H9 (cell line): ENCODE measurements at regions not wholly inside any gene's neighbourhood (a gene's known extent, or its start where the extent isn't known, plus 50 kb on each side); places are given as distances from the start of the nearest gene placed in this dataset.

ENCODE experiments used
- DNase-seq: peaks from one replicate; pipeline ENCODE4 v3.0.0-alpha.2; 2017
- H2AFZ ChIP-seq: one replicate; pipeline ENCODE4 v1.6.1; 2013; ENCODE audit warnings: mild to moderate bottlenecking, low read length, control low read depth, moderate library complexity
- H2AK5ac ChIP-seq: 2 replicates; pipeline ENCODE4 v1.6.1; 2013; ENCODE audit warnings: low read length, control low read depth, mixed read lengths; ENCODE audit not compliant: insufficient read length
- H2BK120ac ChIP-seq: one replicate; pipeline ENCODE4 v1.6.1; 2013; ENCODE audit warnings: low read depth, mild to moderate bottlenecking, low read length, control low read depth, inconsistent platforms; ENCODE audit not compliant: poor library complexity, severe bottlenecking
- H2BK12ac ChIP-seq: 2 replicates; pipeline ENCODE4 v1.6.1; 2013; ENCODE audit warnings: low read length, control low read depth, mixed read lengths, low read depth; ENCODE audit not compliant: insufficient read length
- H2BK15ac ChIP-seq: 2 replicates; pipeline ENCODE4 v1.6.1; 2013; ENCODE audit warnings: low read depth, low read length, control low read depth
- H2BK20ac ChIP-seq: one replicate; pipeline ENCODE4 v1.6.1; 2013; ENCODE audit warnings: low read depth, mild to moderate bottlenecking, low read length, control low read depth, inconsistent platforms; ENCODE audit not compliant: poor library complexity, severe bottlenecking
- H2BK5ac ChIP-seq: 2 replicates; pipeline ENCODE4 v1.6.1; 2013; ENCODE audit warnings: low read length, control low read depth, mixed read lengths; ENCODE audit not compliant: insufficient read length
- H3K14ac ChIP-seq: 2 replicates; pipeline ENCODE4 v1.6.1; 2013; ENCODE audit warnings: low read length, control low read depth; ENCODE audit not compliant: insufficient read depth
- H3K18ac ChIP-seq: 2 replicates; pipeline ENCODE4 v1.6.1; 2013; ENCODE audit warnings: low read depth, mild to moderate bottlenecking, mixed read lengths, low read length, control low read depth; ENCODE audit not compliant: insufficient read length
- H3K23ac ChIP-seq: 2 replicates; pipeline ENCODE4 v1.6.1; 2013; ENCODE audit warnings: low read length, control low read depth, mixed read lengths, low read depth; ENCODE audit not compliant: insufficient read length
- H3K23me2 ChIP-seq: 2 replicates; pipeline ENCODE4 v1.6.1; 2013; ENCODE audit warnings: low read depth, mild to moderate bottlenecking, mixed read lengths, low read length, control low read depth; ENCODE audit not compliant: insufficient read length, poor library complexity, severe bottlenecking
- H3K27ac ChIP-seq: 2 replicates; pipeline ENCODE4 v1.5.1; 2013; ENCODE audit warnings: low read length, control low read depth, mixed read lengths, low read depth; ENCODE audit not compliant: insufficient read length
- H3K27me3 ChIP-seq: 2 replicates; pipeline ENCODE4 v1.6.1; 2013; ENCODE audit warnings: low read length, control low read depth, inconsistent platforms; ENCODE audit not compliant: insufficient read depth
- H3K4ac ChIP-seq: 2 replicates; pipeline ENCODE4 v1.6.1; 2013; ENCODE audit warnings: low read depth, mild to moderate bottlenecking, control low read depth, inconsistent platforms, low read length, moderate library complexity
- H3K4me1 ChIP-seq: 2 replicates; pipeline ENCODE4 v1.6.1; 2013; ENCODE audit warnings: low read length, control low read depth, inconsistent platforms; ENCODE audit not compliant: insufficient read depth
- H3K4me2 ChIP-seq: 2 replicates; pipeline ENCODE4 v1.6.1; 2013; ENCODE audit warnings: low read length, control low read depth, mixed read lengths; ENCODE audit not compliant: insufficient read length, insufficient read depth
- H3K56ac ChIP-seq: 2 replicates; pipeline ENCODE4 v1.6.1; 2013; ENCODE audit warnings: low read depth, mild to moderate bottlenecking, mixed read lengths, low read length, control low read depth; ENCODE audit not compliant: insufficient read length
- H3K79me1 ChIP-seq: 2 replicates; pipeline ENCODE4 v1.6.1; 2013; ENCODE audit warnings: low read depth, mild to moderate bottlenecking, moderate library complexity, low read length, control low read depth, inconsistent platforms; ENCODE audit not compliant: insufficient read depth, poor library complexity, severe bottlenecking
- H3K79me2 ChIP-seq: 2 replicates; pipeline ENCODE4 v1.6.1; 2013; ENCODE audit warnings: low read length, control low read depth, inconsistent platforms; ENCODE audit not compliant: insufficient read depth
- H3K9ac ChIP-seq: 2 replicates; pipeline ENCODE4 v1.6.1; 2013; ENCODE audit warnings: low read length, control low read depth, mixed read lengths; ENCODE audit not compliant: insufficient read length; ENCODE audit errors: extremely low read depth
- H3K9me3 ChIP-seq: one replicate; pipeline ENCODE4 v1.6.1; 2013; ENCODE audit warnings: low read depth, low read length, inconsistent platforms; ENCODE audit not compliant: control insufficient read depth
- H3T11ph ChIP-seq: one replicate; pipeline ENCODE4 v1.6.1; 2013; ENCODE audit warnings: mild to moderate bottlenecking, low read length, control low read depth, inconsistent platforms
- H4K20me1 ChIP-seq: one replicate; pipeline ENCODE4 v1.6.1; 2013; ENCODE audit not compliant: control insufficient read depth, insufficient read length, insufficient read depth
- H4K5ac ChIP-seq: 2 replicates; pipeline ENCODE4 v1.6.1; 2013; ENCODE audit warnings: low read depth, mild to moderate bottlenecking, mixed read lengths, low read length, control low read depth; ENCODE audit not compliant: insufficient read length
- H4K8ac ChIP-seq: replicated peaks from 2 replicates; pipeline ENCODE4 v1.6.1; 2013; ENCODE audit warnings: low read length, control low read depth, mixed read lengths, low read depth; ENCODE audit not compliant: insufficient read length
- H4K91ac ChIP-seq: 2 replicates; pipeline ENCODE4 v1.6.1; 2013; ENCODE audit warnings: low read depth, mild to moderate bottlenecking, moderate library complexity, mixed read lengths, low read length, control low read depth; ENCODE audit not compliant: insufficient read length
- H3K27ac Mint-ChIP-seq, 3 experiments: 2 replicates in 2 of 3; 3 replicates in 1 of 3; pipeline ENCODE4 v1.8.0; 2020 to 2021; ENCODE audit warnings: mixed read lengths in 3 of 3, mild to moderate bottlenecking in 1 of 3, moderate library complexity in 1 of 3
- H3K27me3 Mint-ChIP-seq: 2 replicates; pipeline ENCODE4 v1.8.0; 2021; ENCODE audit warnings: low read depth, mild to moderate bottlenecking, moderate library complexity, mixed read lengths
- H3K36me3 Mint-ChIP-seq, 3 experiments: 2 replicates in 2 of 3; 3 replicates in 1 of 3; pipeline ENCODE4 v1.8.0; 2020 to 2021; ENCODE audit warnings: low read depth in 3 of 3, mixed read lengths in 3 of 3; ENCODE audit not compliant: insufficient read depth in 1 of 3
- H3K4me1 Mint-ChIP-seq, 2 experiments: 2 replicates each; pipeline ENCODE4 v1.8.0; 2020; ENCODE audit warnings: mixed read lengths in 2 of 2
- H3K4me3 Mint-ChIP-seq, 2 experiments: 2 replicates in 1 of 2; 3 replicates in 1 of 2; pipeline ENCODE4 v1.8.0; 2020 to 2021; ENCODE audit warnings: mild to moderate bottlenecking in 2 of 2, mixed read lengths in 2 of 2, moderate library complexity in 1 of 2
- H3K9me3 Mint-ChIP-seq, 2 experiments: 2 replicates in 1 of 2; 3 replicates in 1 of 2; pipeline ENCODE4 v1.8.0; 2020; ENCODE audit warnings: mild to moderate bottlenecking in 2 of 2, mixed read lengths in 2 of 2, moderate library complexity in 1 of 2
- WGBS: extraction: QIAGEN DNeasy Blood & Tissue Kit; methylation state at CpG from one replicate; pipeline ENCODE4 v1.1.7; 2013; ENCODE audit warnings: missing lambda C conversion rate, low lambda C conversion rate, mixed read lengths; ENCODE audit not compliant: insufficient read length; ENCODE audit errors: extremely low coverage; 5-methylcytosine and 5-hydroxymethylcytosine counted together
- TF ChIP-seq, protein P1 (sequence below): fragments of 200-600 bp; sonication (generic); conservative IDR thresholded peaks from 3 replicates; pipeline ENCODE4 v1.8.0; 2021; ENCODE audit warnings: antibody characterized with exemption, mild to moderate bottlenecking

GRCh38 chr18:9043581-9043980 lies 58.9 kb upstream of the NDUFV2 start:
- Histone ChIP-seq H2BK15ac (no peak overlapping the region), H3K4me1 (no peaks in the 10 kb centered on the region), H3K23me2 (no peaks in the 10 kb centered on the region), H3K18ac (no peak overlapping the region), H3T11ph (no peak overlapping the region), H3K27me3 (no peaks in the 10 kb centered on the region), H2BK5ac (no peak overlapping the region), H3K4me2 (no peak overlapping the region), H2AFZ (no peak overlapping the region), H3K14ac (no peak overlapping the region), H4K8ac (no peak overlapping the region), H4K91ac (no peak overlapping the region), H3K79me1 (no peaks in the 10 kb centered on the region), H3K9me3 (no peaks in the 10 kb centered on the region), H2BK12ac (no peak overlapping the region), H3K79me2 (no peaks in the 10 kb centered on the region), H3K27ac (no peak overlapping the region), H3K23ac (no peak overlapping the region), H2BK20ac (no peak overlapping the region), H4K5ac (no peak overlapping the region), H3K9ac (no peak overlapping the region), H2BK120ac (no peak overlapping the region), H4K20me1 (no peaks in the 10 kb centered on the region), H3K4ac (no peak overlapping the region), H2AK5ac (no peak overlapping the region), H3K56ac (no peak overlapping the region)
- DNase-seq = no peak
- H3K4me3 Mint-ChIP-seq = no peak overlapping the region
- H3K9me3 Mint-ChIP-seq = peaks cover 0 to 4% of the 10 kb centered on the region in 2 experiments
- no peaks in the 10 kb centered on the region for H3K27me3 Mint-ChIP-seq
- H3K4me1 Mint-ChIP-seq = peaks cover 0 to 8% of the 10 kb centered on the region in 2 experiments; a peak in 3 of 4 replicates
- TF ChIP-seq, protein P1, sequence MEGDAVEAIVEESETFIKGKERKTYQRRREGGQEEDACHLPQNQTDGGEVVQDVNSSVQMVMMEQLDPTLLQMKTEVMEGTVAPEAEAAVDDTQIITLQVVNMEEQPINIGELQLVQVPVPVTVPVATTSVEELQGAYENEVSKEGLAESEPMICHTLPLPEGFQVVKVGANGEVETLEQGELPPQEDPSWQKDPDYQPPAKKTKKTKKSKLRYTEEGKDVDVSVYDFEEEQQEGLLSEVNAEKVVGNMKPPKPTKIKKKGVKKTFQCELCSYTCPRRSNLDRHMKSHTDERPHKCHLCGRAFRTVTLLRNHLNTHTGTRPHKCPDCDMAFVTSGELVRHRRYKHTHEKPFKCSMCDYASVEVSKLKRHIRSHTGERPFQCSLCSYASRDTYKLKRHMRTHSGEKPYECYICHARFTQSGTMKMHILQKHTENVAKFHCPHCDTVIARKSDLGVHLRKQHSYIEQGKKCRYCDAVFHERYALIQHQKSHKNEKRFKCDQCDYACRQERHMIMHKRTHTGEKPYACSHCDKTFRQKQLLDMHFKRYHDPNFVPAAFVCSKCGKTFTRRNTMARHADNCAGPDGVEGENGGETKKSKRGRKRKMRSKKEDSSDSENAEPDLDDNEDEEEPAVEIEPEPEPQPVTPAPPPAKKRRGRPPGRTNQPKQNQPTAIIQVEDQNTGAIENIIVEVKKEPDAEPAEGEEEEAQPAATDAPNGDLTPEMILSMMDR = no peak
- H3K36me3 Mint-ChIP-seq = peaks cover 0 to 9% (median 0%) of the 10 kb centered on the region in 3 experiments; a peak in 3 of 7 replicates
- H3K27ac Mint-ChIP-seq = no peak overlapping the region
- WGBS = no CpG with 5 or more reads among the region's 1 CpG
